HG03097 (cell line): ENCODE measurements at regions not wholly inside any gene's neighbourhood (a gene's known extent, or its start where the extent isn't known, plus 50 kb on each side); places are given as distances from the start of the nearest gene placed in this dataset.
"Not testable (repeated sequence)": the region's sequence is repeated elsewhere in the genome, so short reads cannot be mapped to it uniquely, and the experiment has no call there.

Experiments used
- ATAC-seq: cut with Tn5 transposase; IDR thresholded peaks from one replicate; pipeline ENCODE4 v1.9.1; 2021; ENCODE audit not compliant: unreplicated experiment, low FRiP score

DNA sequence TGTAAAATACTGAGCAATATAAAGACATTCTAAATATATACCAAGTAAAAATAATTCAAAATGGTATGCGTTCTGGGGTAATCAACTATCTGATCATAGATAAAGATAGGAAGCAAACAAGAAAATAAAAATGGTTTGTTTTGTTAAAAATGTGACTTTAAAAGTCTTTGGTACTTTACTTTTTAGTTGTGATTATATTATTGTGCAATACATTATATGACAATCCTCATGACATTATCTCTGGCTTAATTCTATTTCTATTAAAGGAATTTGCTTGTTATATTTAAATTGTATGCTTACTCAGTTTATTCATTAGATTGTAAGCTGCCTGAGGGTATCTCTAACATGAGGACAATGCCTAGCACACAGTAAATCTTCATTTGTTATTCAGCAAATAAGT lies 477.9 kb downstream of the TMEM38B start:
- ATAC-seq: no peak

DNA sequence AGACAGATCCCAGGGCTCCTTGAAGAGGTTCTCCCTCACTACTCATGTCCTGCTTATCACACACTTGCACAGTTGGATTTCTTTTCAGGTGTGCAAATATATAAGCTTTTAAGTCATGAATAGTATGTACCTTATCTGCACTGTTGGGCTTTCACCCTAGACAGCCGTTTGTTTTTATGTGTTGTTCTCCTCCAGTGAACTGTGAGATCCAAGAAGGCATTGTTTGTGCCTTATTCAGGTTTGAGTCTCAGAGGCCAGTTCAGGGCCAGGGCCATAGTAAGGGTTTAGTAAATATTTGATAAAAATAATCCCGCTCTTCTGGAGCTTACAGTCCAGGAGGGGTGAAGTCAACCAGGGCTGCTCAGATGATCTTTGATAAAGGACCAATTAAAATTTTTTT lies 480.0 kb downstream of the TMEM38B start:
- ATAC-seq: no peak

DNA sequence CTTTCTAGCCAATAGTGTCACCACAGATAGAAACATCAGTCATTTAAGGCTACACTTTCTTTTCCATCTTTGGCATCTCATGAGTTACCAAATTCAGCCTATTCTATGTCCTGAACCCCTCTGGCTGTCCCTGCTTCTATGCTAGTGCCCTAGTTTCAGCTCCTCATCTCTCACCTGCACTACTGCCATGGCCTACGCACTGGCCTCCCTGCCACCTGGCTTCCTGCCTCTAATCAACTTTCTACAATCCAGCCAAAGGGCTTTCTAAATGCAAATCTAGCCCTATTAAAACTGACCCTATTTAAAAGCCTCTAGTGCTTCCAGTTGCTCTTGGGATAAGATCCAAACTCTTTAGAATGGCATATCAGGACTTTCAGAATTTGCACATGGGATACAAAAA lies 482.9 kb downstream of the TMEM38B start:
- no peak for ATAC-seq

DNA sequence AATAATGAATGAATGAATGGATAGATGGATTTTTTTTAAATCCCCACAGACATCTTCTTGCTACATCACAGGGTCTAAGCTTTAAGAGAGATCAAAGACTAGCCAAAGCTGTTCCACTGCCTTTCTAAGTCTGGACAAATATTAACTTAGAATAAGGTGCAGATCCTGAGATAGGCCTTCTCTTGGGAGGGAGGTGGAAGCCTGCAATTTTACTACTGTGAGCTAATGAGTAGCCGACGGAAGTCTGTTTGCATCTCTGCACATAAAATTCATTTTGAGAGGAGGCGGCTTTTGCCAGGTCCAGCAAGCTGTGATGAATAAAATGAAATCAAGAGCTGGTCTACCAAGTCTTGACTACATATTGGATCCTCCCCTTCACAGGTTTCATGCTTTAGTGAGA lies 484.9 kb downstream of the TMEM38B start:
- ATAC-seq: no peak

DNA sequence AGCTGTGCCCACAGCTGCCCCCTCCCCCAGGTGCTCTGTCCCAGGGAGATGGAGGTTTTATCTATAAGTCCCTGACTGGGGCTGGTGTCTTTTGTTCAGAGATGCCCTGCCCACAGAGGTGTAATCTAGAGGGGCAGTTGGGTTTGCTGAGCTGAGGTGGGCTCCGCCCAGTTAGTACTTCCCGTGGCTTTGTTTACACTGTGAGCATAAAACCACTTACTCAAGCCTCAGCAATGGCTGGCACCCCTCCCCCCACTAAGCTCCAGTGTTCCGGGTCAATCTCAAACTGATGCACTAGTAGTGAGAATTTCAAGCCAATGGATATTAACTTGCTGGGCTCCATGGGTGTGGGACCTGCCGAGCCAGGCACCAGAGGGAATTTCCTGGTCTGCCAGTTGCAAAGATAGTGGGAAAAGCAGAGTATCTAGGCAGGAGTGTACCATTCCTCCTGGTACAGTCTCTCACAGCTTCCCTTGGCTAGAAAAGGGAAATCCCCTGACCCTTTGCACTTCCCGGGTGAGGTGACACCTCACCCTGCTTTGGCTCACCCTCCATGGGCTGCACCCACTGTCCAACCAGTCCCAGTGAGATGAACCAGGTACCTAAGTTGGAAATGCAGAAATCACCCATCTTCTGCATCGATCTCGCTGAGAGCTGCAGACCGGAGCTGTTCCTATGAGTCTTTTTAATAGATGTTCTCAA lies 509.6 kb downstream of the TMEM38B start:
- ATAC-seq: not testable (repeated sequence)

DNA sequence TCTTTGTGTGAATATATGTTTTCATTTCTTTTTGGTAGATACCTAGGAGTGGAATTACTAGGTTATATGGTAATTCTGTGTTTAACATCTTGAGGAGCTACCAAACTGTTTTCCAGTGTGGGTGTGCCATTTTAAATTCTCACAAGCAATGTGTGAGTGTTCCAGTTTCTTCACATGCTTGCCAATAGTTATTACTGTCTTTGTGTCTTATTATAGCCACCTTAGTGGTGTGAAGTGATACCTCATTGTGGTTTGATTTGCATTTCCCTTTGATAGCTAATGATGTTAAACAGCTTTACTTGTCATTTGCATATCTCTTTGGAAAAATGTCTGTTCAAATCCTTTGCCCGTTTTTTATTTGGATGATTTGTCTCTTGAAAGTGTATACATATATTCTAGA lies 513.0 kb downstream of the TMEM38B start:
- ATAC-seq: no peak

DNA sequence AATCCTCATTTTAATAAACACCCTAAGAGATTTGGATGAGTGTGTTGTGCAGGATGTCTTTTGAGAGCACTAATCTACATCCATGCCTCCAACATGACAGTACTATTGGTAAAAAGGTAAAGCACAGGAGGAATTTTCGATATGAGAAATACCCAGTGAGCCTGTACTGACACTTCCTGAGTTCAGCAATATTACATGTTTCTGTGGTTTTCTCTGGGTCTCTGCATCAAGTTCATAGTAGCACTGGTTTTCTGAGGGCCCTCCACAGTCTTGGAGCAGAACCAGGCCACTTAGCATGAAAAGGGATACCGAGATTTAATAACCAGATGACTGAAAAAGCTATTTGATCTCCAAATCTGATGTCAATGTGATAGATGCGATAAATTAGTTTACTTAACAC lies 524.1 kb downstream of the TMEM38B start:
- ATAC-seq: peak; percentile 76

DNA sequence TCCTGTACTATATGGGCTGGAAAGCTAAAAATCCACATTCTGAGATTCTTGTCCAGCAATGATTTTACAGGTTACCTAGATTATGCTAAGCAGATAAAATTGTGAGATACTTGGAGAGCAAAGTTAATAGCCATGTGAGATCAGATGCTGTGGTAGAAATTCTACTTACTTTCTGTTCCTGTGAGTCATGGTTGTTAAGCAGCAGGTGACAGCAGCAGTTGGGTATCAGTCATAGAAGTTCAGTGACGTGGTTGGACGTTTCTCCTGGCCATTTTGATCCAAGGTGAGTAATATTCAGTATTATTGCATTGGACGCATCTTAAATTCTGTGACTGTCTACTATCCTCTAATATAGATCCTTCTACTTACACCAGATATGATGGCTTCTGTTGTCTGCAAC lies 524.5 kb downstream of the TMEM38B start:
- peak; percentile 55 for ATAC-seq

DNA sequence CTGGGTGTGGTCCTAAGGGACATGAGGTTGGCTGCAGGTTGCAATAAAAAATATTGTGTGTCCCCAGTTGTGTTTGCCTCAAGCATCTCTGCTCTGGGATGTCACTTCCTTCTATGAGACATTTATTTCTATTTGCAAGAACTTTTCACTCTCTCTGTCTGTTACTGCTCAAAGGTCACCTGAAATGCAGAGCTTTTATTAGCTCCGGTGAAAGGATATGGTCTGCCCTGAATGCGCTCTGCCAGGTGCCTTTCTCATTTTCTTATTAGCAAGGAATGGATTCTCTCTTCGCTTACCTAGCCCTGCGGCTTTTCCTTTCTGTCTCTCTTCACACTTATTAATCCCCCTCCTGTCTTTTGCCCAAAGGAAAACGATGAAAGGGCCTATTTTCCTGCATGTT lies 526.1 kb downstream of the TMEM38B start:
- ATAC-seq: no peak

DNA sequence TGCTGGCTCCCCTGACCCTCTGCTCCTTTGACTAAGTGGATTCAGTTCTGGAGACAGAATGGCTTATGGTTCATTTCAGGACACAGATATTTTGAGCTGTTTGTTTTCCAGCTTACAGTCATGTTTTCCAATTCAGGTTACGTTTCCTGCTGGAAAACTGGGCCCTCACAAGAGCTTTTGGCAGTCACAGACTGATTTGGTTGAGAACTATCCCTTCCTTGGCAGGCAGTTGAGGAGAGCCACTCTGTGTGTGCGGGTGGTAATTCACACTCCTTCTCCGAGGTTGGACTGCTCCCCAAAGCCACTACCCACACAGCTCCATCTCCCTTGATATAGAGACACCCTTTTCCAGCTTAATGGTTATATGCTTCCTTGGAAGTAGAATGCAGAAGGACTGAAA lies 534.5 kb downstream of the TMEM38B start:
- no peak for ATAC-seq

DNA sequence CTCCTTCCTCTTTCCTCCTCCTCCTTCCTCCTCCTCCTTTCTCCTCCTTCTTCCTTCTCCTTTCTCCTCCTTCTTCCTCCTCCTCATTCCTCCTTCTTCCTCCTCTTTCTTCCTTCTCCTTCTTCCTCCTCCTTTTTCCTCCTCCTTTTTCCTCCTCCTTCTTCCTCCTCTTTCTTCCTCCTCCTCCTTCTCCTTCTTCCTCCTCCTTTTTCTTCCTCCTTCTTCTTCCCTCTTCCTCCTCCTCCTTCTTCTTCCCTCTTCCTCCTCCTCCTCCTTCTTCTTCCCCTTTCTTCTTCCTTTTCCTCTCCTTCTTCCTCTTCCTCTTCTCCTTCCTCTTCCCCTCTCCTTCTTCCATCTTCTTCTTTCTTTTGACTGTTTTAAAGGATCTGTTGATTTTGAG lies 538.8 kb downstream of the TMEM38B start:
- no peak for ATAC-seq

DNA sequence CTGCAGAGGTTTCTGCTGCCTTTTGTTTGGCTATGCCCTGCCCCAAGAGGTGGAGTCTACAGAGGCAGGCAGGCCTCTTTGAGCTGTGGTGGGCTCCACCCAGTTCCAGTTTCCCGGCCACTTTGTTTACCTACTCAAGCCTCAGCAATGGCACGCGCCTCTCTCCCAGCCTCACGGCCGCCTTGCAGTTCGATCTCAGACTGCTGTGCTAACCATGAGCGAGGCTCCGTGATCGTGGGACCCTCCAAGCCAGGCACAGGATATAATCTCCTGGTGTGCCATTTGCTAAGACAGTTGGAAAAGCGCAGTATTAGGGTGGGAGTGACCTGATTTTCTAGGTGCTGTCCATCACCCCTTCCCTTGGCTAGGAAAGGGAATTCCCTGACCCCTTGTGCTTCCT lies 566.6 kb downstream of the TMEM38B start:
- not testable (repeated sequence) for ATAC-seq

DNA sequence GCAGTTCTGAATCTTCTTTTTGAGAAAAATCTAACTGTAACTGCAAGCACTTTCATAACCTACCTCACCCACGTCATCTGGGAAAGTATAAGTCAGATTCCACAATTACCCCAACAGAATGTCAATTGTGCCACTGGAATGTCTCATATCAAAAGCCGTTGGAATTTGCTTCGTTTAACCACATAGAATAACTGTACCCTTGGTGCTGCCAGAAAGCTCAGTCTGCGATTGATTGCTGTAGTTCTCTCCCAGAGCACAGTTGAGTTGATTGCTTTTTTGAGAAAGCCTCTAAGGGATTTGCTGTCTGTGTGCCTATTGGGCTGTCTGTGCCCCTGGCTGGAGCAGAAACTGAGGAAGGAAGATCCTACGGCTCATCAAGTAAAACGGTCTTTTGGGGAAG lies 583.6 kb downstream of the TMEM38B start:
- no peak for ATAC-seq

DNA sequence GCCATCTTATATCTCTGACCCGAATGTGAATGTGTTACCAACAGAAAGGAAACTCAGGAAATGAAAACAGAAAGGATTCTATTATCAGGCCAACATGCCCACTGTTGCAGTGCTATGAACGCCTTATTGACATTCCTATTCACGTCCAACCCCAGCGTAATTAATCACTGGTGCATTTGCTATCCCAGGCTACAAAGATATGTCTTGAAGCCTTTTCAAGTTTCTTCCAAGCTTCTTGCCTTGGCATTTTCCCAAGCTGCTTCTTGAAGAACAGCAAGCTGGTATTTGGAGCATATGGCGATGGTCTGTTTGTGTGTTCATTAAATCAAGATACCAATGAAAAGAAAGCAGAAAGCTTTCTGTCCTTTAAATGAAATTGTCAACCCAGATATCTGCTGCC lies 579.2 kb upstream of the ZNF462 start:
- ATAC-seq: no peak

DNA sequence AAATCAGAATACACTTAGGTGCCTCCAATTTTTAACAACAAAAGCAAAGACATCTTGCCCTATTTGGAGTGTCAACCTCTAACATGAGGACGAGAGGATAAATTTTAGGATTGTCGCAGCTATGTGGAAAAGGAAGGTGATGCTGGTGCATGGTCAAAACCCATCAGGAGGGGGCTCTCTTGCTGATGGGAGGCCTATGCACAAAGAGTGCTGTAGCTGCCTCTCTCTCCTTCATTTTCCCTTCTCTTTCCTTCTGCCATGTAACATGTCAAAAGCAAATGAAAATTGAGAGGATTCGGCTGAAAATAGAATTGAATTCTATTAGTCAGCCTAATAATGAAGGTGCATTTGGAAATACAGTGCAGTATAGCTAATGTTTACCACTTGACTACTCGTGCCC lies 578.7 kb upstream of the ZNF462 start:
- no peak for ATAC-seq

DNA sequence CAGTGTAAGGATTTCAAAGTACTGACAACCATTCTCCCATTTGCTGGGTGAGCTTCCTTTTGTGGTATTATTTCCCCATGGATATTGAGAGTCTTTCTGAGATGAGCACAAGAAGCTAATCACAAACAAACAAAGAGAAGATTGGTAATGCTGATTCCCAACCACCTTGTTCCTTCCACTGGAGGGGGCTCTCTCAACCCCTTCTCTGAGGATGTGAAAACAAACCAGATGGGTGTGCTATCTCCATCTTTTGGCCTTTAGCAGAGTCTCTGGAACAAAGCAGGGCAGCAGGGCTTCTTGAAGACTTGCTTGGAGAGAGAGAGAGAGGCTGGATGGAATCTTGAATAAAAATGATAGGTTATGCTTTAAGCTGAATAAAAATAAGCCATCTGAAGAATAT lies 576.7 kb upstream of the ZNF462 start:
- no peak for ATAC-seq

DNA sequence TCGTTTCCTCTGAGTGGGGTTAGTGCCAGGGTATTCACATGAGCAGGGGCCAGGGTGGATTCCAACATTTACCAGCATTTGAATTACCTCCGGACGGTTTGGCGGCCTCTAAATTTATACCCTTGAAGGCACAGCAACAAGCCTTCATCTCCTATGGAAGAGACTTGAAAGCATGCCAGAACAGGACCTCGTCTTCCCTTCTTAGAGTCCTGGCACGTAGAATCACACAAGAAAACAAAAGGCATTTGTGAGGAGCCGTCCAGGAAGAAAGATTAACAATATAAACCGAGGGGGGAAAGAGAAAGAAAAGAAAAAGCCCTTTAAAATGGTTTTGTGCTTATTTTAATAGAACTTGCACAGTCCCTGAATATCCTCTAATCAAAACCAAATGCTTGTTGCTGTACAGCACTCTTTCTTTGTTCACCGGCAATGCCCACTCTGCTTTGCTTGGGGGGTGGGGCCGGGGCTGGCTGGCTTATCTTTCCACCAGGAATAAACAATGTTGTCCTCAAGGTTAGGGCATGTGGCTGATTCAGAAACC lies 575.8 kb upstream of the ZNF462 start:
- ATAC-seq: no peak

DNA sequence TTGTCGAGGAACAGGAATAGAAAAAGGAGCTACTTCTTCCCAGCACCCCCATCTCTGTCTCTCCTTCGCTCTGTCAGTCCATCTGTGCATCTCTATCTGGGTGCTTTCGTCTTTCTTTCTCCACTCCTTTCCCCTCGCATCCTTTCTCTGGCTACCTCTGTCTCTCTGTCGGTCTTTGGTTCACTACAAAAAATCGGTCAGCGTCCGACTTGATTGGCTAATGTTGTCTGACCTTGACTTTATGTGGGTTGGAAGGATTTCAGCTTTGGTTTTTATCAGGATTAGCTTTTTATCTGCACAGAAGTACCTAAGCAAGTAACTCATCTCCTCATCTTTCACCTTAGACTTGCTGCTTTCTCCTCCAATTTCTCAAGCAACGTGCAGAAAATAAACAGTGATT lies 575.2 kb upstream of the ZNF462 start:
- ATAC-seq: no peak

DNA sequence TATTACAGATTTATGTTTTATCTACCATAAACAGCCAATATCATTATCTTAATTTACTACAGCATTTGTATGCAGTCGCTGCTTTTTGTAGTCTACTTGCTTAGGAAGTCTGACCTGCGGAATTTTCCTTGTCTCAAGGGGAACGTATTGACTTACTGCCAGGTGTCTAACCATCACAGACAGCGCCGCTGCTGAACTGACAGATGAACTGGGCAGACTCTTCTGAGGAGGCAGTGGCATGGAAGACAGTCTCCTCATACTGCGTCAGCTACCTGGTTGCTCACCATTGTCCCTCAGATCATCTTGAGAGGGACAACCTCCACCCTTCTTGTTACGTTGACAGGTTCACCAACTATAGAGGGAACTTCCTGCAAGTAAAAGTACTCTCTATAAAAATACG lies 574.3 kb upstream of the ZNF462 start:
- no peak for ATAC-seq

DNA sequence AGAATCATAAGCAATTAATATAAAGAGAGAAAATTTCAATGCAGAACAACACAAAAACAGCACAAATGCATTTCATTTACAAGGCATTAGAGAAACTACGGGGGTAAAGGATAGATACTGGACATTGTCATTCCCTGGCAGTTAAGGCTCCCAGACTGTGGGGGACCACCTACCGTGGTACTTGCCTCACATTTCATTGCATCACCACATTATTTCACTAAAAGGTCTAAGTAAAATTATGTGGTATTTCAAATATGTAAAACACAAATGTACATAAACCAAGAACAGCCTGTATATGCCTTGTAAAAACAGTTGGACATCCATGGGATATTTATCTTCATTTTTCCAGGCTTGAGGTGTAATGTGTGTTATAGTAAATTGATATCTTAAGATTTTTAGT lies 571.2 kb upstream of the ZNF462 start:
- ATAC-seq: no peak

DNA sequence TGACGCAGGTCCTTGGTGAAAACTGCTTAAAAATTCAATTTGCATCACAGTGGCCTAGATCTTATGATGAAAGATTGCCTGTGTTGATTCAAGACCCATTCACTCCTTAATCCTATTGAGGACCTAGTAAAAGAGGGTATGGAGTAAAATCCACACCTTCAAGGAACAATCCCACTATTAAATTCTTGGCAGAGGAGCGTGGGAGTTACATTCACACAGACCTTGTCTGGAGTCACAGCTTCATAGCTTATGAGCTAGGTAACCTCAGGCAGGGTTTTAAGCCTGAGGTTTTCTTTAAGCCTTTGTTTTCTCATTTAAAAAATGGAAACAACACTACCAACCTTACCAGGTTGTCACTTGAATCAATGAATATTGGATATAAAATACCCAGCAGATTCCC lies 566.5 kb upstream of the ZNF462 start:
- ATAC-seq: no peak

DNA sequence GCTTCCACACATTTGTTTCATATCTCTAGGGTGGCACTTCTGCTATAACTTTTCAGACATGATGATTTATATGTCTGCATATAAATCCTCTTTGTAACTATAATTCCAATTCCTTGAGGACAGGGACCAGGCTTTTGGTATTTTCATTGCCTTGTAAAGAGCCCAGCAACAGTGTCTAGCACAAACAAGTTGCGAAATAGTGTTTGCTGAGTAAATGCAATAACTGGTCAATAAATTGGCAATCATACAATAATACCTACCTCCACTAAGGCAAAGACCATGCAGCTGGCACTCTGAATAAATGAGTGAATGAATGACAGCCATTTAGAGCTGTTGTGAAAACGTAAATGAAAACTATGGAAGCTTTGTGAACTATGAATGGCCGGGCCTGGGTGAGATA lies 564.0 kb upstream of the ZNF462 start:
- ATAC-seq: no peak

DNA sequence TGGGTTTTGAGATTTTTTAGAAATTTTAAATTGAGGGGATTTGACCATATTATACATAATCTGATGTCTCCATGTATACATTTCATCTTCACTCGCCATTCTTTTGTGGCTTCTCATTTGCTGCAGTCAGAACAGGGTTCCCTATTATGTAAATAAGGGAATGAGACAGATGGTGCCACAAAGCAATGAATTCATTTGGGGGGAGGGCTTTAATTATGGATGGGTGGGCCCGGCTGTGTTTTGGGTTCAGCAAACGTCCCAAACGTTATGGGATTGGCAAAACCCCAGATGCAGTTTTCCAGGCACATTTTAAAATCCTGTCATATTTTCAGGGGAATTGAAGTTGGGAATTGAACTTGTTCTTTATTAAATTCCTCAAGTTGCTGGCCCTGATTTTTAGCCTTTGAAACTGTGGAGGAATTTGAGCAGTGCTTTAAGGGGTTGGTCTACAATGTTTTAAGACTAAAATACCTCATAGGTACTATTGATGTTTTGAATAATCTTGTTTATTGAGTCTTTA lies 558.5 kb upstream of the ZNF462 start:
- no peak for ATAC-seq
